ENCODE measurements at regions not wholly inside any gene's neighbourhood (a gene's known extent, or its start where the extent isn't known, plus 50 kb on each side); places are given as distances from the start of the nearest gene placed in this dataset.

- Histone ChIP-seq H3K4me3 (replicated peaks; ENCODE audit: insufficient read depth, low read length) (no peak overlapping the region), H3K27ac (replicated peaks) (no peak overlapping the region)
- no peak for DNase-seq (ENCODE audit: low read depth in 1 of 2, low spot score in 1 of 2)
These were observed 183.9 kb downstream of the ARRDC4 start for GRCh38 chr15:98144388-98144787.

GRCh38 chr15:98146031-98146820 lies 185.7 kb downstream of the ARRDC4 start:
- Histone ChIP-seq H3K4me3 (replicated peaks; ENCODE audit: insufficient read depth, low read length) (no peak overlapping the region), H3K27me3 (ENCODE audit: insufficient read depth, poor library complexity, severe bottlenecking) (no peaks in the 10 kb centered on the region), H3K27ac (replicated peaks) (no peak overlapping the region)
- TF ChIP-seq POLR2AphosphoS5 (IDR thresholded peaks at IDR 0.05; ENCODE audit: low read depth): no peak
- TF ChIP-seq GABPA (IDR thresholded peaks at IDR 0.05; ENCODE audit: low read depth): no peak
- TF ChIP-seq, protein P1, sequence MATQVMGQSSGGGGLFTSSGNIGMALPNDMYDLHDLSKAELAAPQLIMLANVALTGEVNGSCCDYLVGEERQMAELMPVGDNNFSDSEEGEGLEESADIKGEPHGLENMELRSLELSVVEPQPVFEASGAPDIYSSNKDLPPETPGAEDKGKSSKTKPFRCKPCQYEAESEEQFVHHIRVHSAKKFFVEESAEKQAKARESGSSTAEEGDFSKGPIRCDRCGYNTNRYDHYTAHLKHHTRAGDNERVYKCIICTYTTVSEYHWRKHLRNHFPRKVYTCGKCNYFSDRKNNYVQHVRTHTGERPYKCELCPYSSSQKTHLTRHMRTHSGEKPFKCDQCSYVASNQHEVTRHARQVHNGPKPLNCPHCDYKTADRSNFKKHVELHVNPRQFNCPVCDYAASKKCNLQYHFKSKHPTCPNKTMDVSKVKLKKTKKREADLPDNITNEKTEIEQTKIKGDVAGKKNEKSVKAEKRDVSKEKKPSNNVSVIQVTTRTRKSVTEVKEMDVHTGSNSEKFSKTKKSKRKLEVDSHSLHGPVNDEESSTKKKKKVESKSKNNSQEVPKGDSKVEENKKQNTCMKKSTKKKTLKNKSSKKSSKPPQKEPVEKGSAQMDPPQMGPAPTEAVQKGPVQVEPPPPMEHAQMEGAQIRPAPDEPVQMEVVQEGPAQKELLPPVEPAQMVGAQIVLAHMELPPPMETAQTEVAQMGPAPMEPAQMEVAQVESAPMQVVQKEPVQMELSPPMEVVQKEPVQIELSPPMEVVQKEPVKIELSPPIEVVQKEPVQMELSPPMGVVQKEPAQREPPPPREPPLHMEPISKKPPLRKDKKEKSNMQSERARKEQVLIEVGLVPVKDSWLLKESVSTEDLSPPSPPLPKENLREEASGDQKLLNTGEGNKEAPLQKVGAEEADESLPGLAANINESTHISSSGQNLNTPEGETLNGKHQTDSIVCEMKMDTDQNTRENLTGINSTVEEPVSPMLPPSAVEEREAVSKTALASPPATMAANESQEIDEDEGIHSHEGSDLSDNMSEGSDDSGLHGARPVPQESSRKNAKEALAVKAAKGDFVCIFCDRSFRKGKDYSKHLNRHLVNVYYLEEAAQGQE (IDR thresholded peaks at IDR 0.05; ENCODE audit: insufficient replicate concordance, low read depth): no peak
- TF ChIP-seq, protein P2, sequence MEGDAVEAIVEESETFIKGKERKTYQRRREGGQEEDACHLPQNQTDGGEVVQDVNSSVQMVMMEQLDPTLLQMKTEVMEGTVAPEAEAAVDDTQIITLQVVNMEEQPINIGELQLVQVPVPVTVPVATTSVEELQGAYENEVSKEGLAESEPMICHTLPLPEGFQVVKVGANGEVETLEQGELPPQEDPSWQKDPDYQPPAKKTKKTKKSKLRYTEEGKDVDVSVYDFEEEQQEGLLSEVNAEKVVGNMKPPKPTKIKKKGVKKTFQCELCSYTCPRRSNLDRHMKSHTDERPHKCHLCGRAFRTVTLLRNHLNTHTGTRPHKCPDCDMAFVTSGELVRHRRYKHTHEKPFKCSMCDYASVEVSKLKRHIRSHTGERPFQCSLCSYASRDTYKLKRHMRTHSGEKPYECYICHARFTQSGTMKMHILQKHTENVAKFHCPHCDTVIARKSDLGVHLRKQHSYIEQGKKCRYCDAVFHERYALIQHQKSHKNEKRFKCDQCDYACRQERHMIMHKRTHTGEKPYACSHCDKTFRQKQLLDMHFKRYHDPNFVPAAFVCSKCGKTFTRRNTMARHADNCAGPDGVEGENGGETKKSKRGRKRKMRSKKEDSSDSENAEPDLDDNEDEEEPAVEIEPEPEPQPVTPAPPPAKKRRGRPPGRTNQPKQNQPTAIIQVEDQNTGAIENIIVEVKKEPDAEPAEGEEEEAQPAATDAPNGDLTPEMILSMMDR (IDR thresholded peaks at IDR 0.05; ENCODE audit: insufficient read depth, low read length): no peak
- no peak for TF ChIP-seq SPI1 (IDR thresholded peaks at IDR 0.05; ENCODE audit: borderline replicate concordance, low read depth)
- DNase-seq (ENCODE audit: low read depth in 1 of 2, low spot score in 1 of 2): no peak

More at GRCh38 chr15:98144388-98144787, 183.9 kb downstream of the ARRDC4 start:
- TF ChIP-seq SPI1 (IDR thresholded peaks at IDR 0.05; ENCODE audit: borderline replicate concordance, low read depth): no peak
- TF ChIP-seq POLR2AphosphoS5 (IDR thresholded peaks at IDR 0.05; ENCODE audit: low read depth): no peak
- no peak for TF ChIP-seq GABPA (IDR thresholded peaks at IDR 0.05; ENCODE audit: low read depth)
- TF ChIP-seq, protein P1 (IDR thresholded peaks at IDR 0.05; ENCODE audit: insufficient replicate concordance, low read depth): no peak
- TF ChIP-seq, protein P2 (IDR thresholded peaks at IDR 0.05; ENCODE audit: insufficient read depth, low read length): no peak
- H3K27me3 ChIP-seq (ENCODE audit: insufficient read depth, poor library complexity, severe bottlenecking): no peaks in the 10 kb centered on the region

DNA sequence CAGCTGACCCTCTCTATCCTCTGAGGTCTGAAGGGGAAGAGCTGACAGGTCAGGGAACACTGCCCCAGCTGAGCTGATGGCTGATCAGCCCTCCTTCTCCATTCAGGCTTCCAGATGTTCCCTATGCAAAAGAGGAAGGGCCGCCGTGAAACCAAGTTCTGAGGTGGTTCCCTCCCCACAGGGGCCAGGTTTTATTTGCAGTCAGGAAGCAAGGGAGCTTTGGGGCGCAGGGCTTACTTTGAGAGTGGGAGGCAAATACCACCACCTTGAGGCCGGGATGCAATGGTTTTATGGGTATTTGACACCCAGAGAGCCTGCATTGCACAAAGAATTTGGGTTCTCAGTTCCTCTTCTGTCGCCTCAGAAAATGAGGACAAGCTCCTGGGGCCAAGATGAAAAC lies 186.9 kb downstream of the ARRDC4 start:
- H3K27ac ChIP-seq (replicated peaks): no peak overlapping the region
- H3K27me3 ChIP-seq (ENCODE audit: insufficient read depth, poor library complexity, severe bottlenecking): no peaks in the 10 kb centered on the region
- H3K4me3 ChIP-seq (replicated peaks; ENCODE audit: insufficient read depth, low read length): no peak overlapping the region
- peak; percentile 14 to 30 for DNase-seq (ENCODE audit: low read depth in 1 of 2, low spot score in 1 of 2)
- TF ChIP-seq SPI1 (IDR thresholded peaks at IDR 0.05; ENCODE audit: borderline replicate concordance, low read depth): peak; percentile 76
- TF ChIP-seq GABPA (IDR thresholded peaks at IDR 0.05; ENCODE audit: low read depth): no peak

GRCh38 chr15:98150084-98150483 lies 189.6 kb downstream of the ARRDC4 start:
- TF ChIP-seq, protein P1 (IDR thresholded peaks at IDR 0.05; ENCODE audit: insufficient replicate concordance, low read depth): no peak
- no peak for DNase-seq (ENCODE audit: low read depth in 1 of 2, low spot score in 1 of 2)
- Histone ChIP-seq H3K27ac (replicated peaks) (no peak overlapping the region), H3K4me3 (replicated peaks; ENCODE audit: insufficient read depth, low read length) (no peak overlapping the region), H3K27me3 (ENCODE audit: insufficient read depth, poor library complexity, severe bottlenecking) (no peaks in the 10 kb centered on the region)
